Activated CD8-positive, alpha-beta T cell treated with anti-CD3 and anti-CD28 coated beads, Interleukin-2, amount 10 ng/mL, durations not matched to agents 7 days and 5 days (primary cell): ENCODE measurements at regions not wholly inside any gene's neighbourhood (a gene's known extent, or its start where the extent isn't known, plus 50 kb on each side); places are given as distances from the start of the nearest gene placed in this dataset.

ENCODE experiments used
- ATAC-seq: fragments of 150-1000 bp; cut with Tn5 transposase; one replicate; pipeline ENCODE4 v1.10.0; 2021; ENCODE audit warnings: moderate library complexity
- CTCF ChIA-PET: fragments of 350-600 bp; sonication (Branson Sonifier 250); formaldehyde crosslinking; loops from one replicate; lab custom pipeline; 2021; ENCODE audit warnings: antibody characterized with exemption; lab: Charles Lee
- POLR2A ChIA-PET: fragments of 350-600 bp; sonication (Branson Sonifier 250); formaldehyde crosslinking; loops from one replicate; lab custom pipeline; 2021; ENCODE audit warnings: antibody characterized with exemption; lab: Charles Lee
- DNase-seq: peaks from one replicate; pipeline ENCODE4 v3.0.0-alpha.2; 2020
- H3K27ac Mint-ChIP-seq: one replicate; pipeline ENCODE4 v1.8.0; 2021; ENCODE audit warnings: mild to moderate bottlenecking, mixed read lengths
- H3K27me3 Mint-ChIP-seq: one replicate; pipeline ENCODE4 v1.8.0; 2021; ENCODE audit warnings: low read depth, mixed read lengths
- H3K36me3 Mint-ChIP-seq: one replicate; pipeline ENCODE4 v1.8.0; 2021; ENCODE audit warnings: low read depth, mixed read lengths
- H3K4me1 Mint-ChIP-seq: one replicate; pipeline ENCODE4 v1.8.0; 2021; ENCODE audit warnings: low read depth, mixed read lengths
- H3K4me3 Mint-ChIP-seq: one replicate; pipeline ENCODE4 v1.8.0; 2021; ENCODE audit warnings: mild to moderate bottlenecking, mixed read lengths
- H3K9me3 Mint-ChIP-seq: one replicate; pipeline ENCODE4 v1.8.0; 2022; ENCODE audit warnings: mixed read lengths; ENCODE audit not compliant: insufficient read depth

- no peaks in the 10 kb centered on the region for H3K36me3 Mint-ChIP-seq
- no peaks in the 10 kb centered on the region for H3K27me3 Mint-ChIP-seq
- no peaks in the 10 kb centered on the region for H3K9me3 Mint-ChIP-seq
- ChIA-PET CTCF (no interaction called here), POLR2A (no interaction called here)
- H3K4me1 Mint-ChIP-seq: no peaks in the 10 kb centered on the region
- H3K4me3 Mint-ChIP-seq: no peak overlapping the region
- ATAC-seq (no peak), DNase-seq (no peak)
- no peak overlapping the region for H3K27ac Mint-ChIP-seq
Measured at GRCh38 chr10:90180886-90181691, 479.7 kb downstream of the KIF20B start.

GRCh38 chr10:90192825-90193224, 491.4 kb downstream of the KIF20B start:
- Mint-ChIP-seq H3K27me3 (no peaks in the 10 kb centered on the region), H3K4me1 (no peaks in the 10 kb centered on the region), H3K9me3 (no peaks in the 10 kb centered on the region), H3K36me3 (no peaks in the 10 kb centered on the region), H3K4me3 (no peak overlapping the region), H3K27ac (no peak overlapping the region)
- ATAC-seq: no peak
- ChIA-PET POLR2A (no interaction called here), CTCF (no interaction called here)
- DNase-seq: no peak

- ChIA-PET POLR2A (no interaction called here), CTCF (no interaction called here)
- no peaks in the 10 kb centered on the region for H3K36me3 Mint-ChIP-seq
- H3K4me3 Mint-ChIP-seq: no peak overlapping the region
- H3K27ac Mint-ChIP-seq: no peak overlapping the region
- no peak for ATAC-seq
- H3K4me1 Mint-ChIP-seq: no peaks in the 10 kb centered on the region
- no peaks in the 10 kb centered on the region for H3K27me3 Mint-ChIP-seq
- no peak for DNase-seq
- no peaks in the 10 kb centered on the region for H3K9me3 Mint-ChIP-seq
Measured at GRCh38 chr10:90193240-90193985, 492.0 kb downstream of the KIF20B start.

- Mint-ChIP-seq H3K4me3 (no peak overlapping the region), H3K27me3 (no peaks in the 10 kb centered on the region), H3K4me1 (no peaks in the 10 kb centered on the region), H3K9me3 (no peaks in the 10 kb centered on the region), H3K27ac (no peak overlapping the region), H3K36me3 (no peaks in the 10 kb centered on the region)
- CTCF ChIA-PET: no interaction called here
- POLR2A ChIA-PET: no interaction called here
- no peak for ATAC-seq
- no peak for DNase-seq
Measured at GRCh38 chr10:90195288-90195840, 494.0 kb downstream of the KIF20B start.

GRCh38 chr10:90197766-90198165, 496.4 kb downstream of the KIF20B start:
- Mint-ChIP-seq H3K4me1 (no peaks in the 10 kb centered on the region), H3K4me3 (no peak overlapping the region)
- CTCF ChIA-PET: no interaction called here

GRCh38 chr10:90199093-90199492, 497.7 kb downstream of the KIF20B start:
- H3K9me3 Mint-ChIP-seq: no peaks in the 10 kb centered on the region
- no peak for DNase-seq
- H3K27me3 Mint-ChIP-seq: no peaks in the 10 kb centered on the region
- ATAC-seq: no peak
- no peaks in the 10 kb centered on the region for H3K36me3 Mint-ChIP-seq
- no peaks in the 10 kb centered on the region for H3K4me1 Mint-ChIP-seq
- no peak overlapping the region for H3K4me3 Mint-ChIP-seq
- no peak overlapping the region for H3K27ac Mint-ChIP-seq
- POLR2A ChIA-PET: no interaction called here
- CTCF ChIA-PET: no interaction called here

More at GRCh38 chr10:90197766-90198165, 496.4 kb downstream of the KIF20B start:
- no peaks in the 10 kb centered on the region for H3K27me3 Mint-ChIP-seq
- POLR2A ChIA-PET: no interaction called here
- no peaks in the 10 kb centered on the region for H3K9me3 Mint-ChIP-seq
- H3K27ac Mint-ChIP-seq: no peak overlapping the region
- DNase-seq (no peak), ATAC-seq (no peak)
- H3K36me3 Mint-ChIP-seq: no peaks in the 10 kb centered on the region

GRCh38 chr10:90199513-90199912, 498.1 kb downstream of the KIF20B start:
- no peaks in the 10 kb centered on the region for H3K4me1 Mint-ChIP-seq
- ATAC-seq: no peak

GRCh38 chr10:90204131-90204955, 503.0 kb downstream of the KIF20B start:
- no peaks in the 10 kb centered on the region for H3K27me3 Mint-ChIP-seq
- H3K36me3 Mint-ChIP-seq: no peaks in the 10 kb centered on the region
- no peak overlapping the region for H3K4me3 Mint-ChIP-seq
- no peak overlapping the region for H3K27ac Mint-ChIP-seq
- CTCF ChIA-PET: interaction anchor here (0.6 kb wide), 1 partner anchor 1809 kb away, joined by 3 read pairs; no protein-coding TSS in a partner anchor
- H3K4me1 Mint-ChIP-seq: no peaks in the 10 kb centered on the region
- POLR2A ChIA-PET: no interaction called here
- H3K9me3 Mint-ChIP-seq: no peaks in the 10 kb centered on the region
- no peak for DNase-seq
- ATAC-seq: no peak

More at GRCh38 chr10:90199513-90199912, 498.1 kb downstream of the KIF20B start:
- Mint-ChIP-seq H3K27ac (no peak overlapping the region), H3K36me3 (no peaks in the 10 kb centered on the region), H3K9me3 (no peaks in the 10 kb centered on the region), H3K27me3 (no peaks in the 10 kb centered on the region), H3K4me3 (no peak overlapping the region)
- CTCF ChIA-PET: no interaction called here
- POLR2A ChIA-PET: no interaction called here
- DNase-seq: no peak

- DNase-seq (no peak), ATAC-seq (no peak)
- Mint-ChIP-seq H3K4me1 (no peaks in the 10 kb centered on the region), H3K36me3 (no peaks in the 10 kb centered on the region), H3K4me3 (no peak overlapping the region), H3K9me3 (no peaks in the 10 kb centered on the region), H3K27ac (no peak overlapping the region), H3K27me3 (no peaks in the 10 kb centered on the region)
- CTCF ChIA-PET: no interaction called here
- POLR2A ChIA-PET: no interaction called here
Measured at GRCh38 chr10:90204956-90205314, 503.5 kb downstream of the KIF20B start.

GRCh38 chr10:90205340-90205739, 503.9 kb downstream of the KIF20B start:
- CTCF ChIA-PET: no interaction called here
- POLR2A ChIA-PET: no interaction called here
- Mint-ChIP-seq H3K9me3 (no peaks in the 10 kb centered on the region), H3K36me3 (no peaks in the 10 kb centered on the region), H3K27ac (no peak overlapping the region), H3K27me3 (no peaks in the 10 kb centered on the region), H3K4me1 (no peaks in the 10 kb centered on the region), H3K4me3 (no peak overlapping the region)
- DNase-seq (no peak), ATAC-seq (no peak)

- Mint-ChIP-seq H3K4me1 (no peaks in the 10 kb centered on the region), H3K27ac (no peak overlapping the region), H3K27me3 (no peaks in the 10 kb centered on the region), H3K36me3 (no peaks in the 10 kb centered on the region), H3K4me3 (no peak overlapping the region), H3K9me3 (no peaks in the 10 kb centered on the region)
- ChIA-PET CTCF (no interaction called here), POLR2A (no interaction called here)
- ATAC-seq (no peak), DNase-seq (no peak)
Measured at GRCh38 chr10:90213346-90213745, 512.0 kb downstream of the KIF20B start.
